HG03520 (cell line): ENCODE measurements at regions not wholly inside any gene's neighbourhood (a gene's known extent, or its start where the extent isn't known, plus 50 kb on each side); places are given as distances from the start of the nearest gene placed in this dataset.
"Not testable (repeated sequence)": the region's sequence is repeated elsewhere in the genome, so short reads cannot be mapped to it uniquely, and the experiment has no call there.

ENCODE experiments used
- ATAC-seq: cut with Tn5 transposase; IDR thresholded peaks from one replicate; pipeline ENCODE4 v1.9.1; 2021; ENCODE audit warnings: mild to moderate bottlenecking, moderate library complexity; ENCODE audit not compliant: unreplicated experiment

DNA sequence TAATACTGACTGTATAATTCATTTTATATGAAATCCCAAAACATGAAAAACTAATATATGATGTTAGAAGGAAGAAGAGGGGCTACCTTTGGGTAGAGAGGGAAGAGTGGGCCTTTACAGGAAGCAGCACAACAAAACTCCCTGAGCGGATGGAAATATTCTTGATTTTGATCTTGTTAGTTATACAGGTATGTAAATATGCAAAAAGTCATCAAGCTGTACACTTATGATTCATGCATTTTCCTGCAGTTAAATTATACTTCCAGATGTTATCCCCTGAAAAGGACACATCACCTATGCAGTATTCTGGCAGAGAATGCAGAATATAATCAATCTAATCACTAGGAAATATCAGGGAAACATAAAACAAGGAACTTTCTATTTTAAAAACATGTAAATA, 249.4 kb upstream of the MGAT5 start:
- no peak for ATAC-seq

DNA sequence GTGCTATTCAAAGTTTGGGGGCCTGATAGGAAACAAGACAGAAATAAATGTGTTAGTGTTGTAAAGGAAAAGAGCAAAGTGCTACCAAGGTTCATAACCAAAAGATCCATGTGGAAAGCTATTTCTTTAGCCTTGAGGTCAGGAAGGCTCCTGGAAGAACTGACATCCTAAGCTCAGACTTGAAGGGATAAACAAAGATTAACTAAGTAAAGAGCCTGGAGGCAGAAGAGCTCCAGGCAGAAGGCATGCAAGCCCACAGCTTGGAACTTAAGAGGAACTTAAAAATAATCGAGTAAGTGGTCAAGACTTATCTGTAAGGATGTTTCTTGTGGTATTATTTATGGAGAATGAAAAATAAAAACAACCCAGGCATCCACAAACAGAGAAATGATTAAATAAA, 245.0 kb upstream of the MGAT5 start:
- no peak for ATAC-seq

DNA sequence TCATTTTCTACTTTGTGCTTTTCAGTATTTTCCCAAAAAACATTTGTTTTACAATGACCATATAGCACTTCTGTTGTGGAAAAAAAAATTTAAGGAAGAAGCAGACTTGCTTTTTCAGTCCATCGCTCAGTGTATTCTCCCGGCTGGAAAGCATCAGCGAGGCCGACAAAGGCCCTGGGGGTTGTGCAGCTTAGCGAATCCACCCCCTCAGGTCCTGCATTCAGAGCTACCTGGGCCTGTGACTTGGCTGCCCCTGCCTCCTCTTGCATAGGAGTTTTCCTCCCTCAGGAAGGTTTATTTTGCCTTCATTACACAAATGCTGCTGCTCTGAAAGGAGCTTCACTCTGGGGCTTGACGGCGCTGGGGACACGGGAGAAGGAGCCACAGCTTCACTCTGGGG, 244.4 kb upstream of the MGAT5 start:
- ATAC-seq, result no peak

DNA sequence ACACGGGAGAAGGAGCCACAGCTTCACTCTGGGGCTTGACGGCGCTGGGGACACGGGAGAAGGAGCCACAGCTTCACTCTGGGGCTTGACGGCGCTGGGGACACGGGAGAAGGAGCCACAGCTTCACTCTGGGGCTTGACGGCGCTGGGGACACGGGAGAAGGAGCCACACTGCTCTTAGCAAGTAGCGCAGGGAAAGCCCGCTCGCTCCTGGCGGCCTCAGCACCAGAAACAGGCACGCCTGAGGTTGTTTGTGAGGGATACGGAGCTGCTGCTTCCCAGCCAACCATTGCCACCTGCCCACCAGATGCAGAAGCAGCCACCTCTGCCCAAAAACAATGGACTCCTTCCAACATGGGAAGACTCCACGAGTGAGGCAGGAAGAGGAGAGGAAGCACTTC, 244.0 kb upstream of the MGAT5 start:
- ATAC-seq, result not testable (repeated sequence)

DNA sequence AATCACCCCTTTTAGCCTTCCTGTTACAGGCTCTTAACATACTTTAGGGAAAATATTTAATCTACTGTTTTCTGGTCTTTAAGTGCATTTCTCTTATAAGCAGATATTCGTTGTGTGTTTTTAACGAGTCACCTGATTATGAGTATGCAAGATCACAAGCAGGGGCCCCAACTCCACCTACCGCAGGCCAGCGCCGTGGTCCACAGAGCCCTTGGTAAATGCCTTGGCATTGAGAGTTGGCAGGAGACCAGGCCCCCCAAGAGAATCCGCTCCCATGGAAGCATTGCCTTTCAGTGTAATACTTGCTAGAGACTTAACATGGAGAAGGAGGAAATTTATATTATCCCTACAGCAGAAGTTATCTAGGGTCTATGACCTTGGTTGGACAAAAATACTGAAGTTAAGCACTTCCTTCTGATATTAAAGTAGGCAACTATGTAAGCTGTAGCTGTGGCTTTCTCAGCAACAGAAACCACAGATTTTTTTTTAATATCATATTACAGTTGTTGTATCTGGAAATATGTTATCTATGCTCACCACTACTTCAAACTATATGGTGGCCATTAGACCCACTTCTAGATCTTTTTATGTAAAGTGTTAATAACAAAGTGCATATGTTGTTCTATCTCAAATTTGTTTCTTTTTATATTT, 241.8 kb upstream of the MGAT5 start:
- no peak for ATAC-seq

DNA sequence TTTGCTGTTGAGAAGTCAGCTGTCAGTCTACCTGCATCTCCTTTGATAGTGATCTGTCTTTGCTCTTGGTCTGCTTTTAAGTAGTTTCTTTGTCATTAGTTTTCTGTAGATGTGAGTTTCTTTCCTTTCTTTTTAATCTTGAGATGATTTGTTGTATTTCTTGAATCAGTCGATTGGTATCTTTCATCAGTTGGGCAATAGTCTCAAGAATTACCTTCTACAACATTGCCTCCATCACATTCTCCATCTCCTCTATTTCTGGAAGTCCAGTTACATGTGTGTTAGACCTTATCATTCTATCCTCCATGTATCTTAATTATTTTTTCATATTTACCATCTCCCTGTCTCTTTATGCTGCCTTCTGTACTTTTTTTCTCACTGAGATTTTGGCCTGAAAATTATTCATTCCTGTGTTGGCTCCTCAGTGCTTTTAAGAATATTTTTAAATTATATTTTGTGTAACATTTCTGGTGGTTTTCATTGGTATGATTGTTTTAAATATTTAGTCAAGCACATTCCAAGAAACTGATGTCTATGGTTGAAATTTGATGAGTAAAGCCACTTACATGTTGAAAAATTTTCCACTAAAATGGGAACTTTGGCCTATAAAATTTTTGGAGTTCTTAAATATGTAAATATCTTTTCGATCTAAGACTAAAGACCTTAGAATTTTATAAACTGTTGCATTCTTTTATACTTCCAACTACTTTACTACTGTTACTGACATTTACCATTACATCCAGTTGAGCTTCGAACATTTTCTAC, 239.5 kb upstream of the MGAT5 start:
- ATAC-seq, result no peak

DNA sequence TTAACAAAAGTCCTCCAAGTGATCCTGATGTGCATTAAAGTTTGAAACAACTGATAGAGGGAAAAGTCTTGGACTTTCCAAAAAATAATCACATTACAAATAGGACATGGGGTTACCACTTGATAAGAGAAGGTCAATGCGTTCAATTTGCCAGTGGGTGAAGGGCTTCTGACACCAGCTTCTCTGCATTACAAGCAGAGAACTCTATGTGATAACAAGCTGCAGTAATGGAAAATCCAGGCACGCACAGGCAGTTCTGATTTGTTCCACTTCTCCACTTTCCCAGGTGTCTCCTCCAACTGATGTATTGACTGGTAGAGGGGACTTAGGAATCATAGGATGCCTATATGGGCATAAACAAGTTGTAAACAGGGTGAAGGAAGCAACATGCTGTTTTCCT, 234.0 kb upstream of the MGAT5 start:
- no peak for ATAC-seq

DNA sequence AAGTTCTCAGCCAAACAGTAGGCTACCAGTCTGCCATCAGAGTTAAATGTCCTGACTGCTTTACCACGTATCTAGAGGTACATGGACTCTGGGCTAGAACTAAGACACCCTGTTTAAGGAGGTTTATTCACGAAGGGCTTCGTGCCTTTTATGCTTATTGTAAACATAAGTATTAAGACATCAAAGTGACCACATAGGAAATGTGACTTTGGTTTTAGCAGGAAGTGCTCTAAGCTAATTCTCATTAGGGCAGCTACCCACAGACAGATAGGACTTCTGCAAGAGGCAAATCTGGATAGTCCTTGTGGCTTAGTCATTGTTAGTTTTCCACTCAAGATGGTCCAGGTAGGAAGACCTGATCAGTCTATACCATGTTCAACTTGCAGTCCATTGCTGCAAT, 233.3 kb upstream of the MGAT5 start:
- ATAC-seq, result no peak

DNA sequence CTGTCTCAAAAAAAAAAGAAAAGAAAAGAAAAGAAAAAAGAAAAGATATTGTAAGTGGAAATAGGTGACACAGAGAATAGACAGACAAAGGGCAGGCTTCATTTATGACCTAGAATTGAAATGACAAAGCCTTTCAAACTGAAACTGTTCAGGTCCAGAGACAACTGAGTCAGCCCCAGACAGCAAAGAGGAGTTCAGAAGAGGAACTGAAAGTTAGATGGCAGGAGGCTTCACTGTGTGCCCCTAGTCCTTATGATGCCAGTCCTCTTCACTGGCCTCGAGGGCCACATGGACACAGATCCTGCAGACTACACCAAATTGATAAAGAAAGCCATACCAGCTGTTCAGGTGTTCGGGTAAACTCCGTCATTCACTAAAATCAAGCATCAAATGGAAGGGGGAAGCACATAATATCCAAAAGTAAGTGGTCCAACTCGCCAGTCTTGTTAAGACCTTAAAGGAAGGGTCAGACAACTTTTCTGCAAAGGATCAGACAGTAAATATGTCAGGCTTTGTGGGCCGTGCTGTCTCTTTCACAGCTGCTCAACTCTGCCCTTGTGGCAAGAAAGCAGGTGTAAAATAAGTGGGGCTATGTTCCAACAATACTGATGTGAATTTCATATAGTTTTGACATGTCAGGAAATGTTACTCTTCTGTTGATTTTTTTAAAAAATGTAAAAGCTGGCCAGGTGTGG, 231.9 kb upstream of the MGAT5 start:
- ATAC-seq, result peak; percentile 92

DNA sequence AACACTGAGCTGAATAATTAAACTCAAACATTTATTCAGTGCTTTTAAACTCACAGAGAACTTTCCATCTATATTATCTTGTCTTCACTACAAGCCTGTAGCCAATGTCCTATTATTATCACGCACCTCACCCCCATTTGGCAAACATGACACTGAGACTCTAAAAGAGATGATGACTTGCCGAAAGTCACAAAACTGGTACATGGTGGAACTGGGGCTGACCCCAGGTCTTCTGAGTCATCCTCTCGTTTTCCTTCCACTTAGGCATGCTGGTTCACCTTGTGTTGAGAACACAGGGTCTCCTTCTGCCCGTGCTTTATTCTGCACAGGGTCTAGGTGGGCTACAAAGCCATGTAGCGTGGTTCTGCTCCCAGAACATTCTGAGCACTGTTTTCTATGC, 230.0 kb upstream of the MGAT5 start:
- ATAC-seq, result no peak

DNA sequence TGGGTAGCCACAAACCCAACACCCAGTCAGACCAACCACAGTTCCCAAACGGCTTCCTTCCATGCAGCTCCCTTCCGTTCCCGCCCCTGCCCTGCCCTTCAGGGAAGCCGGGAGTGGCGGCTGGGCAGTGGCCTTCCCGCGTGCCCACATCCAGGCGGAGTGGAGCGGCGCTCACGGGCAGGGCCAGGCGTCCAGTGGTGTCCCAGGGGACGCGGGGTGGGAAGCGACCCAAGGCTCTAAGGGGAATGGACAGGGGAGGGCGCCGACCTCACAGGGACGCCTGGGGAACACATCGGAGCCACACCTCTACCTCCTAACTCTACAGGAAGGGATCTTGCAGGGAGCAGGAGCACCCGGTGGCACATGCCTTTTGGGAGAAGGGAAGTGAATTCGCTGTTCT, 225.9 kb upstream of the MGAT5 start:
- no peak for ATAC-seq

DNA sequence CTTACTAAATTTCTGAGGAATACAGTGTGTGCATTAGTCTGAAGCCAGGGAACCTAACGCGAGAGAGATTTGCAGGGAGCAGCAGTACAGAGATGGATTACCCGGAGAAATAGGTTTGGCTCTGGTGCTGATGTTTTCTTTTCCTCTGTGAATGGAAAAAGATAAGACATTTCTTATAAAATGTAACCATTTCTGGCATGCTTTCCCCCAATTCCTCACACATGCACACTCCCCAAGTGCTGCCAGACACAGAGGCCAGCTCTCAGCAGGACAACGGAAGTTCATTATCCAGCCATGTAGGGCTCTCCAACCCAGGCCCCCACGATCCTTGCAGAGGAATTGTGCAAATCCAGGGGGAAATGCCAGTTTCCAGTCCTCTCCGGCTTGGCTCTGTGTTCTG, 224.5 kb upstream of the MGAT5 start:
- ATAC-seq, result no peak

DNA sequence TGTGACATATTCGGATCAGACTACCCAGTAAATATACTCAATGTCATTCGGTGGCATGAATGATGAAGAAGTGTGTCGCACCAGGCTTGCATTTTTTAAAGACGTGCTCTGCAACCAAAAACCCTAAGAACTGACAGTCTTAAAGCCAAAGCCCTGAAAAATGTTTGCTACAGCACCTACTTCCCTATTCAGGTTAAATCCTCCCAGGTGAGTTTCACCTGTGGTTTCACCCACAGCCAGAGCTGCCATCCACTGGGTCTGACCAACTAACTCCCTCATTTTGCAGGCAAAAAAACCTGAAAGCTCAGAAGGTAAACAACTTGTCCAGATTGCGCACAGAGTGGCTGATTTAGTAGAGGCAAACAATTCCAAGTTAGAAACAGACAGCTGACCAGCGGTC, 222.3 kb upstream of the MGAT5 start:
- no peak for ATAC-seq

DNA sequence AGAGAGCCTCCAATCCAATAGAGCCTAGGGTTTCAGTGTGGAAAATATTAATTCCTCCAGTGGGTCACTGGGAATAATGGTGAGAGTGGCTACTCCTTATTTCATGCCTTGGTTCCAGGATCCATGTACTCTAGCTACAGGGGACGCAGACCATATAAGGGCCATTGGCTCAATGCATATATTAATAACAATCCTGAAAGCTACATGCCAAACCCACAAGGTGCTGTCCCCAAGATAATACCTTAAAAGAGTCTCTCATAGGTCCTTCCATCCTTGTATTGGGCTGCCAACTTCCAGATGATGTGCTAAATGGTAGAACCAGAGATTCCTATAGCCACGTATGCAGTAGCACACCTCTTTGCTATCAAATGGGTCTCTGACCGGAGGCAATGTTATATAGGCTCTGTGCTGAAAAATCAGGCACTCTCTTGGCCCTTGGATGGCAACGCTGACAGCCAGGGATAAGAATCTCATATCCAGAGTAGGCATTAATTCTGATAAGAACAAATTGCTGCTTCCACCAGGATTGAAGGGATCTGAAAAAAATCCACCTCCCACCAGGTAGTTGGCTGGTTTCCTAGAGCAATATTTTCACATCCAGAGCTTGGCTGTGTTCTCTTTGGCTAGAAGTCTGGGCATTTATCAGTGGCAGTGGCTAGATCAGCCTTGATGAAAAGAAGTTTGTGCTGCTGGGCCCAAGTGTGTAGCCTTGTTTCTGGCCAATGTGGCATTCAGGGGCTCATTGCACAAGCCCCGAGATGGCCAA, 218.1 kb upstream of the MGAT5 start:
- ATAC-seq, result no peak

DNA sequence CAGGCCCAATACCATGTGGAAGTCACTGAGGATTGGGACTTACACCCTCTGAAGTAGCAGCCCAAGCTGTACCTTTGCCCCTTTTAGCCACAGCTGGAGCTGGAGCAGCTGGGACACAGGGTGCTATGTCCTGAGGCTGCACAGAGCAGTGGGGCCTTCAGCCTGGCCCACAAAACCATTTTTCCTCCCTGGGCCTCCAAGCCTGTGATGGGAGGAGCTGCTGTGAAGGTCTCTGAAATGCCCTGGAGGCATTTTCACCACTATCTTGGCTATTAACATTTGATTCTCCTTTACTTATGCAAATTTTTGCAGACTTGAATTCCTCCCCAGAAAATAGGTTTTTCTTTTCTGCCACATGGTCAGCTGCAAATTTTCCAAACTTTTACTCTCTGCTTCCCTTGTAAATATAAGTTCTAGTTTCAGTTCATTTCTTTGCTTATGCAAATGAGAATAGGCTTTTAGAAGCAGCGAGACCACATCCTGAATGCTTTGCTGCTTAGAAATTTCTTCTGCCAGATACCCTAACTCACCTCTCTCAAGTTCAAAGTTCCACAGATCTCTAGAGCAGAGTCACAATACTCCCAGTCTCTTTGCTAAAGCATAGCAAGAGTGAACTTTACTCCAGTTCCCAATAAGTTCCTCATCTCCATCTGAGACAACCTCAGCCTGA, 213.8 kb upstream of the MGAT5 start:
- ATAC-seq, result no peak

DNA sequence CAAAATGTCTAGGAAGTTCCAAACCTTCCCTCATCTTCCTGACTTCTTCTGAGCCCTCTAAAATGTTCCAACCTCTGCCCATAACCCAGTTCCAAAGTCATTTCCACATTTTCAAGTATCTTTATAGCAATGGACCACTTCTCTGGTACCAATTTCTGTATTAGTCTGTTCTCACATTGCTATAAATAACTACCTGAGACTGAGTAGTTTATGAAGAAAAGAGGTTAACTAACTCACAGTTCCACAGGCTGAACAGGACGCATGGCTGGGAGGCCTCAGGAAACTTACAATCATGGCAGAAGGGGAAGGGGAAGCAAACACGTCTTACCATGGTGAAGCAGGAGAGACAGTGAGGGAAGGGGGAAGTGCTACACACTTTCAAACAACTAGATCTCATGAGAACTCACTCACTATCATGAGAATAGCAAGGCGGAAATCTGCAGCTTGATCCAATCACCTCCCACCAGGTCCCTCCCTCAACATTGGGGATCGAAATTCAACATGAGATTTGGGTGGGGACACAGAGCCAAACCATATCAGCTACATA, 213.2 kb upstream of the MGAT5 start:
- ATAC-seq, result not testable (repeated sequence)

DNA sequence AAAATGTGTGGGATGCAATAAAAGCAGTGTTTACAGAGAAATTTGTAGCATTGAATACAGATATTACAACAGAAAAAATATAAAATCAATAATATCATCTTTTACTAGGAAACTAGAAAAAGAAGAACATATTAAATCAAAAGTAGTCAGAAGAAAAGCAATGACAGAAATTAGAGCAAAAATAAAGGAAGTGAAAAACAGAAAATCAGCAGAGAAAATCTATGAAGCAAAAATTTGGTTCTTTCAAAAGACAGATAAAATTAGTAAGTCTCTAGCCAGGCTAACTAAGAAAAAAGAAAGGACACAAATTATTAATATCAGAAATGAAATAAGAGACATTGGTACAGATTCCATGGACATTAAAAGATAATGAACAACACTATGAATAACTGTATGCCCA, 212.0 kb upstream of the MGAT5 start:
- ATAC-seq, result no peak

DNA sequence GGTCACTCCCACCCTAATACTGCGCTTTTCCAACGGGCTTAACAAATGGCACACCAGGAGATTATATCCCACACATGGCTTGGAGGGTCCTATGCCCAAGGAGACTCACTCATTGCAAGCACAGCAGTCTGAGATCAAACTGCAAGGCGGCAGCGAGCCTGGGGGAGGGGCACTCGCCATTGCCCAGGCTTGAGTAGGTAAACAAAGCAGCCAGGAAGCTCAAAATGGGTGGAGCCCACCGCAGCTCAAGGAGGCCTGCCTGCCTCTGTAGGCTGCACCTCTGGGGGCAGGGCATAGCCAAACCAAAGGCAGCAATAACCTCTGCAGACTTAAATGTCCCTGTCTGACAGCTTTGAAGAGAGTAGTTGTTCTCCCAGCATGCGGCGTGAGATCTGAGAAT, 210.8 kb upstream of the MGAT5 start:
- ATAC-seq, result not testable (repeated sequence)

DNA sequence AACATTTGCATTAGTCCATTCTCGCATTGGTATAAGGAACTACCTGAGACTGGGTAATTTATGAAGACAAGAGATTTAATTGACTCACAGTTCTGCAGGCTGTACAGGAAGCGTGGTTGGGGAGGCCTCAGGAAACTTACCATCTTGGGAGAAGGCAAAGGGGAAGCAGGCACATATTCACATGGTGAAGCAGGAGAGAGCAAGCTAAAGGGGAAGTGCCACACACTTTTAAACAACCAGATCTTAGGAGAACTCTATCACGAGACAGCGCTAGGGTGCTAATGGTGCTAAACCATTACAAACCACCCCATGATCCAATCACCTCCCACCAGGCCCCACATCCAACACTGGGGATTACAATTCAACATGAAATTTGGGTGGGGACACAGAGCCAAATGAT, 201.7 kb upstream of the MGAT5 start:
- ATAC-seq, result no peak

DNA sequence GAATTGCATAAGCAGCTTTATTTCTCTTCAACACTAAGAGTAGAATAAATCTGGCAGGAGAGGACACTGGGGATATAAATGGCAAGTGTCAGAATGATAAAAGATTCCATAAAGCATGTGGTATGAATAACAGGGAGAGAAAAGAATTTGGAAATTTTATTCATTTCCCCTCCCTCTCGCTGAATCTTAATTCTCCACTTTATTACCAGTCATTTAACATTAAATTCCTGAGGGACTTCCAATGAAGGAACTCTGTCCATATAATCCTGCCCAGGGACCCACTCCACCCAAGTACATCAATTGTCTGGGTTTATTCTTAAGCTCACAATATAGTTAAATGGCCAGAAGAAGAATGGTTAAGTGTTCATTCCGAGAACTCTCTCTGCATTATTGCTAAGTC, 197.7 kb upstream of the MGAT5 start:
- no peak for ATAC-seq

DNA sequence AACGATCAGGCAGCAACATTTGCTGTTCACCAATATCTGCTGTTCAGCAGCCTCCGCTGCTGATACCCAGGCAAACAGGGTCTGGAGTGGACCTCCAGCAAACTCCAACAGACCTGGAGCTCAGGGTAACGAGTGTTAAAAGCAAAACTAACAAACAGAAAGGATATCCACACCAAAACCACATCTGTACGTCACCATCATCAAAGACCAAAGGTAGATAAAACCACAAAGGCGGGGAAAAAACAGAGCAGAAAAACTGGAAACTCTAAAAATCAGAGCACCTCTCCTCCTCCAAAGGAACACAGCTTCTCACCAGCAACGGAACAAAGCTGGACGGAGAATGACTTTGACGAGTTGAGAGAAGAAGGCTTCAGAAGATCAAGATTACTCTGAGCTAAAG, 192.8 kb upstream of the MGAT5 start:
- ATAC-seq, result not testable (repeated sequence)
